ENCODE measurements at regions not wholly inside any gene's neighbourhood (a gene's known extent, or its start where the extent isn't known, plus 50 kb on each side); places are given as distances from the start of the nearest gene placed in this dataset.

GRCh38 chr2:190785334-190785733, 95.3 kb upstream of the GLS start:
- Histone ChIP-seq H3K27me3 (no peaks in the 10 kb centered on the region), H3K4me3 (no peak overlapping the region), H3K4me1 (peaks cover 0 to 26% (median 4%) of the 10 kb centered on the region in 4 donors), H3K27ac (no peak overlapping the region), H3K9me3 (no peaks in the 10 kb centered on the region), H3K36me3 (no peaks in the 10 kb centered on the region)
- 67 to 79% methylated on average over 2 of the region's 2 CpGs for WGBS, 2 donors (ENCODE audit: low coverage in 1 of 2)
- intact Hi-C loops (cut with DNase I; ENCODE audit: low total_unique reads): no loop called here
- no peak for DNase-seq
- in situ Hi-C loops (cut with MboI; ENCODE audit: low pct_ligation_motif_present in 1 of 4, low pct_unique_long_range_greater_than_20kb in 1 of 4, low sequenced_read_pairs in 3 of 4): loop anchor here in 1 of 4 donors (25.0 kb wide), 1 partner anchor 377 kb away; the partner anchor contains the start of gene STAT4
- no peak for TF ChIP-seq POLR2AphosphoS5 (IDR thresholded peaks at IDR 0.05)
- TF ChIP-seq CTCF (IDR thresholded peaks at IDR 0.05): no peak
- no peak for TF ChIP-seq POLR2A (IDR thresholded peaks at IDR 0.05)
- no peak for TF ChIP-seq EP300 (IDR thresholded peaks at IDR 0.05; ENCODE audit: low read depth)

GRCh38 chr2:190786404-190787166, 94.0 kb upstream of the GLS start:
- 39 to 67% methylated on average over 1 to 4 of the region's 4 CpGs for WGBS, 2 donors (ENCODE audit: low coverage in 1 of 2)
- no peak for DNase-seq
- Histone ChIP-seq H3K36me3 (no peaks in the 10 kb centered on the region), H3K9me3 (no peaks in the 10 kb centered on the region), H3K27me3 (no peaks in the 10 kb centered on the region), H3K4me3 (no peak overlapping the region), H3K4me1 (peaks cover 0 to 16% (median 5%) of the 10 kb centered on the region in 4 donors), H3K27ac (no peak overlapping the region)
- in situ Hi-C loops (cut with MboI; ENCODE audit: low pct_ligation_motif_present in 1 of 4, low pct_unique_long_range_greater_than_20kb in 1 of 4, low sequenced_read_pairs in 3 of 4): loop anchor here in 1 of 4 donors (25.0 kb wide), 1 partner anchor 376 kb away; the partner anchor contains the start of gene STAT4
- intact Hi-C loops (cut with DNase I; ENCODE audit: low total_unique reads): no loop called here
- TF ChIP-seq POLR2AphosphoS5 (IDR thresholded peaks at IDR 0.05): no peak
- no peak for TF ChIP-seq CTCF (IDR thresholded peaks at IDR 0.05)
- TF ChIP-seq POLR2A (IDR thresholded peaks at IDR 0.05): no peak
- no peak for TF ChIP-seq EP300 (IDR thresholded peaks at IDR 0.05; ENCODE audit: low read depth)

GRCh38 chr2:190787743-190788235, 92.8 kb upstream of the GLS start:
- no peaks in the 10 kb centered on the region for H3K36me3 ChIP-seq
- no peaks in the 10 kb centered on the region for H3K9me3 ChIP-seq
- no peak overlapping the region for H3K27ac ChIP-seq
- TF ChIP-seq POLR2AphosphoS5 (IDR thresholded peaks at IDR 0.05): no peak
- TF ChIP-seq POLR2A (IDR thresholded peaks at IDR 0.05): no peak
- no peak for TF ChIP-seq CTCF (IDR thresholded peaks at IDR 0.05)
- no peak for TF ChIP-seq EP300 (IDR thresholded peaks at IDR 0.05; ENCODE audit: low read depth)
- in situ Hi-C loops (cut with MboI; ENCODE audit: low pct_ligation_motif_present in 1 of 4, low pct_unique_long_range_greater_than_20kb in 1 of 4, low sequenced_read_pairs in 3 of 4): loop anchor here in 1 of 4 donors (25.0 kb wide), 1 partner anchor 375 kb away; the partner anchor contains the start of gene STAT4
- H3K27me3 ChIP-seq: no peaks in the 10 kb centered on the region
- intact Hi-C loops (cut with DNase I; ENCODE audit: low total_unique reads): no loop called here
- H3K4me1 ChIP-seq: peaks cover 0 to 18% (median 8%) of the 10 kb centered on the region in 4 donors
- DNase-seq: no peak
- WGBS, 2 donors (ENCODE audit: low coverage in 1 of 2): 65 to 88% methylated on average over 3 of the region's 3 CpGs
- no peak overlapping the region for H3K4me3 ChIP-seq

- in situ Hi-C loops (cut with MboI; ENCODE audit: low pct_ligation_motif_present in 1 of 4, low pct_unique_long_range_greater_than_20kb in 1 of 4, low sequenced_read_pairs in 3 of 4): loop anchor here in 1 of 4 donors (25.0 kb wide), 1 partner anchor 373 kb away; the partner anchor contains the start of gene STAT4
- no peak for TF ChIP-seq CTCF (IDR thresholded peaks at IDR 0.05)
- Histone ChIP-seq H3K4me3 (no peak overlapping the region), H3K4me1 (peaks cover 0 to 18% (median 8%) of the 10 kb centered on the region in 4 donors), H3K27me3 (no peaks in the 10 kb centered on the region), H3K9me3 (no peaks in the 10 kb centered on the region), H3K36me3 (no peaks in the 10 kb centered on the region), H3K27ac (no peak overlapping the region)
- DNase-seq: no peak
- intact Hi-C loops (cut with DNase I; ENCODE audit: low total_unique reads): no loop called here
- WGBS, 2 donors (ENCODE audit: low coverage in 1 of 2): 50 to 69% methylated on average over 2 of the region's 2 CpGs
These were observed 91.3 kb upstream of the GLS start for GRCh38 chr2:190789074-190790004.

All from transverse colon (tissue), 4 donors.